ENCODE measurements at regions not wholly inside any gene's neighbourhood (a gene's known extent, or its start where the extent isn't known, plus 50 kb on each side); places are given as distances from the start of the nearest gene placed in this dataset.

DNA sequence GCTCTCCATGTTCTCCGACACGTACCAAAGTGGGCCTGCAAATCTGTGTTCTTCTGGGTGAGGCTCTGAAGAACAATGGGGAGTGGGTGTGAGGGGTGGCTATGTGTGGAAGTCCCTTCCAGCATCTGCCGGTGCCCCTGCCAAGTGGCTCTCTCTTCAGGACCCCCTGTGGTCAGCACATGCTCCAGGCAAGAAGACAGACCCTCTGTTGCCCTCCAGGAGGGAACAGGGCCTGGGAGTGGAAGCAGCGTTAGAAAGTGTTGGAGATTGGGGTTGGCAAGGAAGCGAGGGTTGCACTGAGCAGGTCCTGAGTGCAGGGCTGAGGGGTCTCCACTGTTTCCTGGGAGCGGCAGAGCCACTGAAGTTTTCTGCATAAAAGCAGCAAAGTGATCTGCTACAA, 60.5 kb downstream of the EMX2 start (continued):
- TF ChIP-seq NRF1 (IDR thresholded peaks at IDR 0.05; ENCODE audit: low read depth, low read length) (no peak), FOXM1 (IDR thresholded peaks at IDR 0.05; ENCODE audit: low read depth) (no peak), SMC3 (IDR thresholded peaks at IDR 0.05; ENCODE audit: low read depth, low read length) (no peak), FOXJ3 (CRISPR knock-in tag; IDR thresholded peaks at IDR 0.05) (no peak)
- TF ChIP-seq, protein P1, sequence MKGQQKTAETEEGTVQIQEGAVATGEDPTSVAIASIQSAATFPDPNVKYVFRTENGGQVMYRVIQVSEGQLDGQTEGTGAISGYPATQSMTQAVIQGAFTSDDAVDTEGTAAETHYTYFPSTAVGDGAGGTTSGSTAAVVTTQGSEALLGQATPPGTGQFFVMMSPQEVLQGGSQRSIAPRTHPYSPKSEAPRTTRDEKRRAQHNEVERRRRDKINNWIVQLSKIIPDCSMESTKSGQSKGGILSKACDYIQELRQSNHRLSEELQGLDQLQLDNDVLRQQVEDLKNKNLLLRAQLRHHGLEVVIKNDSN (IDR thresholded peaks at IDR 0.05; ENCODE audit: borderline replicate concordance, low read depth): no peak

DNA sequence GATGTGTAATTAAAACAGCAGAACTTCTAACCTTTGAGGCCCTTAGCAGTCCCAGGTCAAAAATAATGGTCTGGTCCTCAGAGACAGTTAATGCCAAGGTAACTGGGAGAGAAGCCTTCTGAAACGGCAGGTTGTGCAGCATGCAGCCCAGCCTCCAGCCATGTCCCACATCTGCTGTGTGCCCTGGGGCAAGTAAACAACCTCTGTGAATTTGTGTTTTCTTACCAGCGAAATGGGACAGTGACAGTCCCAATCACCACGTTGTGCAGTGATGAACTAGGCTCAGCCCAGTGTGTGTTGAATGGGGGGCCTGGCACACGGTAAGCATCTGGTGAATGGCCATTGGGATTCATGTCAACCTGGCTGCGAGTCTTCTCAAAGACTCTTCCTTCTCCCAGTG, 61.2 kb downstream of the EMX2 start:
- TF ChIP-seq MXI1 (IDR thresholded peaks at IDR 0.05; ENCODE audit: low read depth, low read length) (no peak), NFIC (IDR thresholded peaks at IDR 0.05; ENCODE audit: borderline replicate concordance) (no peak), TCF12 (IDR thresholded peaks at IDR 0.05) (no peak)
- TF ChIP-seq, protein P2, sequence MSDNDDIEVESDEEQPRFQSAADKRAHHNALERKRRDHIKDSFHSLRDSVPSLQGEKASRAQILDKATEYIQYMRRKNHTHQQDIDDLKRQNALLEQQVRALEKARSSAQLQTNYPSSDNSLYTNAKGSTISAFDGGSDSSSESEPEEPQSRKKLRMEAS (IDR thresholded peaks at IDR 0.05; ENCODE audit: low read depth): no peak
- TF ChIP-seq, protein P1 (IDR thresholded peaks at IDR 0.05; ENCODE audit: borderline replicate concordance, low read depth): no peak
- TF ChIP-seq, protein P3, sequence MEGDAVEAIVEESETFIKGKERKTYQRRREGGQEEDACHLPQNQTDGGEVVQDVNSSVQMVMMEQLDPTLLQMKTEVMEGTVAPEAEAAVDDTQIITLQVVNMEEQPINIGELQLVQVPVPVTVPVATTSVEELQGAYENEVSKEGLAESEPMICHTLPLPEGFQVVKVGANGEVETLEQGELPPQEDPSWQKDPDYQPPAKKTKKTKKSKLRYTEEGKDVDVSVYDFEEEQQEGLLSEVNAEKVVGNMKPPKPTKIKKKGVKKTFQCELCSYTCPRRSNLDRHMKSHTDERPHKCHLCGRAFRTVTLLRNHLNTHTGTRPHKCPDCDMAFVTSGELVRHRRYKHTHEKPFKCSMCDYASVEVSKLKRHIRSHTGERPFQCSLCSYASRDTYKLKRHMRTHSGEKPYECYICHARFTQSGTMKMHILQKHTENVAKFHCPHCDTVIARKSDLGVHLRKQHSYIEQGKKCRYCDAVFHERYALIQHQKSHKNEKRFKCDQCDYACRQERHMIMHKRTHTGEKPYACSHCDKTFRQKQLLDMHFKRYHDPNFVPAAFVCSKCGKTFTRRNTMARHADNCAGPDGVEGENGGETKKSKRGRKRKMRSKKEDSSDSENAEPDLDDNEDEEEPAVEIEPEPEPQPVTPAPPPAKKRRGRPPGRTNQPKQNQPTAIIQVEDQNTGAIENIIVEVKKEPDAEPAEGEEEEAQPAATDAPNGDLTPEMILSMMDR (IDR thresholded peaks at IDR 0.05): no peak
- H2AFZ ChIP-seq (ENCODE audit: low read depth): no peak overlapping the region
- no peak overlapping the region for H3K9ac ChIP-seq
- no peaks in the 10 kb centered on the region for H4K20me1 ChIP-seq (ENCODE audit: insufficient read depth)
- no peak overlapping the region for H3K4me3 ChIP-seq (ENCODE audit: low read depth in 2 of 2, low read length in 1 of 2)
- no peaks in the 10 kb centered on the region for H3K27me3 ChIP-seq (ENCODE audit: insufficient read depth)
- POLR2A ChIA-PET: no interaction called here
- no peak for DNase-seq
- peaks cover 0 to 7% of the 10 kb centered on the region in 2 experiments; a peak in 1 of 4 replicates for H3K4me1 ChIP-seq (ENCODE audit: control insufficient read depth in 1 of 2, insufficient read depth in 2 of 2, low read depth in 1 of 2, low read length in 1 of 2)
- CTCF ChIA-PET: no interaction called here
- H3K9me3 ChIP-seq: no peaks in the 10 kb centered on the region
- no peak overlapping the region for H3K27ac ChIP-seq (ENCODE audit: low read depth in 2 of 2, low read length in 1 of 2)
- no peaks in the 10 kb centered on the region for H3K36me3 ChIP-seq (replicated peaks in 1 of 2; ENCODE audit: control insufficient read depth in 1 of 2, insufficient read depth in 2 of 2, low read length in 1 of 2)
- H3K9me2 ChIP-seq: no peaks in the 10 kb centered on the region
- no peaks in the 10 kb centered on the region for H3F3A ChIP-seq (replicated peaks; ENCODE audit: insufficient read depth)
- no peaks in the 10 kb centered on the region for H3K79me2 ChIP-seq (ENCODE audit: insufficient read depth)
- 5% methylated on average over 2 of the region's 5 CpGs for WGBS (ENCODE audit: low lambda C conversion rate)
- no peak overlapping the region for H3K4me2 ChIP-seq

DNA sequence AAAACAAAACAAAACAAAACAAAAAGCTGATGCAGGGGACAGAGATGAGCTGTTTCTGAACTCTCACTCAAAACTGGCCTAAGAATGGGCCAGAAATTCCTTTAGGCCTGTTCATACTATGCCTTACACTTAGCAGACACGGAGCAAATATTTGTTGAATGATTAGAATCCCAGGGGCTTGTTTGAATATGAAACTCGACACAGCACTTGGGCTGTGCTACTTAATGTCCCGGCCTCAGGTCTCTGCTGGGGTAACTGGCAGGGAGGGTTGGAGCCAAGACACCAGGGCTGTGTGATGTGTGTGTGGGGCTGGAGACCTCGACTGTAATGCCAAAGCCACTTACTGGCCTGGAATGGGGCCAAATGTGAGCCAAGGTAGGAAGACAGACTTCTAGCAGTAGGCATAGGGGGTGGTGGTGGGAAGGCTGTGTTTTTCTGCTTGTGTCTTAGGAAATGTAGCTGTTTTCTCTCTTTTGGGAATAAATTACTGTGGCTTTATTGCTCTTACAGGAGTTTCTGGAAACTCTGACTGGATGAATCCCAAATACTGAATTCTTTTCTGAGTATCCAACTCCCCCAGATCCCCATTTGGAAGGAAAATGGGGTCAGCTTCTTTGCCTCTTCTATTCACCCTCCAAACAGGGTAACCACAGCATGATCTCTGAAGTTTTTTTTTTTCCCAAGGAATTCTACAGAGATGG, 66.7 kb downstream of the EMX2 start:
- no peak for DNase-seq
- no peak overlapping the region for H3K9ac ChIP-seq
- no peak overlapping the region for H3K4me2 ChIP-seq

More for the DNA sequence above, 66.7 kb downstream of the EMX2 start:
- Histone ChIP-seq H3K4me1 (ENCODE audit: control insufficient read depth in 1 of 2, insufficient read depth in 2 of 2, low read depth in 1 of 2, low read length in 1 of 2) (peaks cover 0 to 2% of the 10 kb centered on the region in 2 experiments; a peak in 1 of 4 replicates), H3K27me3 (ENCODE audit: insufficient read depth) (no peaks in the 10 kb centered on the region), H4K20me1 (ENCODE audit: insufficient read depth) (no peaks in the 10 kb centered on the region), H3F3A (replicated peaks; ENCODE audit: insufficient read depth) (no peaks in the 10 kb centered on the region), H2AFZ (ENCODE audit: low read depth) (no peak overlapping the region), H3K9me2 (no peaks in the 10 kb centered on the region), H3K9me3 (no peaks in the 10 kb centered on the region), H3K79me2 (ENCODE audit: insufficient read depth) (no peaks in the 10 kb centered on the region), H3K27ac (ENCODE audit: low read depth in 2 of 2, low read length in 1 of 2) (no peak overlapping the region), H3K36me3 (replicated peaks in 1 of 2; ENCODE audit: control insufficient read depth in 1 of 2, insufficient read depth in 2 of 2, low read length in 1 of 2) (no peaks in the 10 kb centered on the region), H3K4me3 (ENCODE audit: low read depth in 2 of 2, low read length in 1 of 2) (no peak overlapping the region)
- ChIA-PET CTCF (interaction anchor here (1.3 kb wide), 1 partner anchor 10 kb away, joined by 3 read pairs; no protein-coding TSS in a partner anchor), POLR2A (no interaction called here)
- TF ChIP-seq SMC3 (IDR thresholded peaks at IDR 0.05; ENCODE audit: low read depth, low read length) (no peak), JUND (IDR thresholded peaks at IDR 0.05) (no peak)
- TF ChIP-seq, protein P1 (IDR thresholded peaks at IDR 0.05; ENCODE audit: borderline replicate concordance, low read depth): no peak
- TF ChIP-seq, protein P2 (IDR thresholded peaks at IDR 0.05; ENCODE audit: low read depth): no peak
- 13% methylated on average over 3 of the region's 4 CpGs for WGBS (ENCODE audit: low lambda C conversion rate)

All from SK-N-SH (cell line).